ENCODE measurements at regions not wholly inside any gene's neighbourhood (a gene's known extent, or its start where the extent isn't known, plus 50 kb on each side); places are given as distances from the start of the nearest gene placed in this dataset.

DNA sequence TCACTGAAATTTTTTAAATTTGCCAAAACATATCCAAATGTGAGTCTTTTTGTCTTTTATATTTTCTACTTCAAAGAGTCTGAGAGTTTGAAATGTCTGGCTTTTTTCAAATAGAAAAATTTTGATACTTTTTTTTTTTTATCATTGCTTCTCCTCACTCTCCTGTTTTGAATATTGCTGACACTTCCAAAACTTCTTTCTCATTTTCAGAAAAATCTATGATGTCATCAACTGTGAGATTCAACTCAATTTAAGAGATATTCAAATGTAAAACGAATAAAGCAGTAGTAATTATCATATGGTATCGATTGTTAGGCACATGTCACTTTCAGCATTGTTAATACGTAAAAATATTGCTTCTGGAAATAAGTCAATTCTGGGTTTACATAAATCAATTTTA is 505.8 kb upstream of the STEAP1 start:
- no peak for DNase-seq (ENCODE audit: low read depth)
- no peak for TF ChIP-seq CTCF (conservative IDR thresholded peaks at IDR 0.05; ENCODE audit: low read depth, low read length)
- H3K4me3 ChIP-seq (ENCODE audit: low read depth, low read length) = no peak overlapping the region

DNA sequence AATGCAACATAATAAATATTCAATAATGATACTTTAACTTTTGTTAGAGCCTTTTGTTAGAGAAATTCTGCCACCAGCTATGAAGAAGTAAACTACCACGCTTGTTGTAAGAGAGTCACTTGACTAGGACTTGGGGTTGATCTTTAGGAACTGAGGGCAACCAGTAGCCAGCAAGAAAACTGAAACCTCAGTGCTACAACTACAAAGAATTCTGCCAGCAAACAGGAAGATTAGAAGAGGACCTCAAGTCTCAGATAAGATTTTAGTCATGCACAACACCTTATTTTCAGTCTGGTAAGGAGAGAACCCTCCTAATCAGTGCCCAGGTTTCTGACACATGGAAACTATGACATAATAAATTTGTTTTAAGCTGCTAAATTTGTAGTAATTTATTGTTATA is 498.3 kb upstream of the STEAP1 start:
- no peak overlapping the region for H3K4me3 ChIP-seq (ENCODE audit: low read depth, low read length)
- no peak for DNase-seq (ENCODE audit: low read depth)
- no peak for TF ChIP-seq CTCF (conservative IDR thresholded peaks at IDR 0.05; ENCODE audit: low read depth, low read length)

- TF ChIP-seq CTCF (conservative IDR thresholded peaks at IDR 0.05; ENCODE audit: low read depth, low read length) = no peak
- H3K4me3 ChIP-seq (ENCODE audit: low read depth, low read length) = no peak overlapping the region
- peak; percentile 13 for DNase-seq (ENCODE audit: low read depth)
Measured at GRCh38 chr7:89661876-89662275, 492.4 kb upstream of the STEAP1 start.

DNA sequence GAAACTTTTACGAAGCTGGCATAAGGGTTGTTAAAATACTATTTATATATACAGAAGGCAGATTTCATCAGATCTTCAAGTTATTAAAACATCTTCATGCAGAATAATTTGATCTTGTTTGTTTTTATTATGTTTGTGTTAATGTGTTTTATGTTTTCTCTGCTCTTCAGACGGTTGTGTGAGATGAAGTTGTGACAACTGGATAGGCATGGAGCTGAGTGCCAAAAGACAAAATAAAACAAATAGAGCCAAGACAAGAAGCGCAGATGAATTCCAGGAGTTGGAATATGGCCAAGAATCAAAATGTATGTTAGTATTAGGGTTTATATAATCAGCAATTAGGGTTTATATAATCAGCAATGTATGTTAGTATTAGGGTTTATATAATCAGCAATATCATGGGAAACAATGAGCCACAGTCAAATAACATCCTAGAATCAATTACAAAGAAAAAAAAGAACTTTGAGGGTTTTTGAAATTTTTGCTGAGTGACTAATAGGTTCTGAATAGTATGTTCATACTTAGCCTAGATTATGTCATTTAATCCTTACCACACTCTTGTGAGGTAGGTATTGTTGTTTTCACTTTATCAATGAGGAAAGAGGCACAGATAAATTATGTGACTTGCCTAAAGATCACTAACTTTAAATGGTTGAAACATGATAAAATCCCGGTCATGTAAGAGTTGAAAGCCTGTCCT is 488.0 kb upstream of the STEAP1 start:
- DNase-seq (ENCODE audit: low read depth) = peak; percentile 1
- H3K4me3 ChIP-seq (ENCODE audit: low read depth, low read length) = no peak overlapping the region
- no peak for TF ChIP-seq CTCF (conservative IDR thresholded peaks at IDR 0.05; ENCODE audit: low read depth, low read length)

GRCh38 chr7:89680161-89680560 is 474.1 kb upstream of the STEAP1 start:
- DNase-seq (ENCODE audit: low read depth) = no peak
- no peak overlapping the region for H3K4me3 ChIP-seq (ENCODE audit: low read depth, low read length)
- no peak for TF ChIP-seq CTCF (conservative IDR thresholded peaks at IDR 0.05; ENCODE audit: low read depth, low read length)

- H3K4me3 ChIP-seq (ENCODE audit: low read depth, low read length) = no peak overlapping the region
- TF ChIP-seq CTCF (conservative IDR thresholded peaks at IDR 0.05; ENCODE audit: low read depth, low read length) = no peak
- no peak for DNase-seq (ENCODE audit: low read depth)
Measured at GRCh38 chr7:89681448-89681847, 472.8 kb upstream of the STEAP1 start.

DNA sequence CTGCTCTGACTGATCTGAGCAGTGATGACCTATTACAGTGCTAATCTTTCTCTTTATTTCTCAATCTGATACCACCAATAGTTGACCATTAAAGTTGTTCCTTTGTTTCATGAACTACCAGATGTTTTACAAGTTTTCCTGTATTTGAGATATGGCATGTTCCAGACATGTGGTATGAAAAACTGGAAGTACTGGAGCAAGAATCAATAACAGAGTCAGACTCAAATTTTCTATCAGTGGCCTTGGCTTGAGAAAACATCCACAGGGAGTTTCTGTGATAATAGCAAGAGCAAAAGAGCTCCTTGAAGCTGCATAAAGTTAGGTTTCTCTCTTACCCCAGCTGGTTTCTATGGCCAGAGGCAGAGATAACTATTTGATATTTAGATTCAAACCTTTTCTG is 469.0 kb upstream of the STEAP1 start:
- DNase-seq (ENCODE audit: low read depth) = no peak
- TF ChIP-seq CTCF (conservative IDR thresholded peaks at IDR 0.05; ENCODE audit: low read depth, low read length) = no peak
- H3K4me3 ChIP-seq (ENCODE audit: low read depth, low read length) = no peak overlapping the region
